ENCODE measurements at regions not wholly inside any gene's neighbourhood (a gene's known extent, or its start where the extent isn't known, plus 50 kb on each side); places are given as distances from the start of the nearest gene placed in this dataset.

- Histone ChIP-seq H3K9ac (ENCODE audit: extremely low read depth, low read length, poor library complexity, severe bottlenecking) (no peak overlapping the region), H3K9me3 (ENCODE audit: control insufficient read depth, low read length) (no peaks in the 10 kb centered on the region), H3K4me3 (ENCODE audit: low read length) (no peak overlapping the region), H3K27me3 (ENCODE audit: control insufficient read depth, insufficient read depth, low read length, poor library complexity, severe bottlenecking) (no peaks in the 10 kb centered on the region), H3K27ac (ENCODE audit: low read depth, low read length) (no peak overlapping the region), H3K4me1 (ENCODE audit: control insufficient read depth, insufficient read depth, low read length) (no peaks in the 10 kb centered on the region), H3K36me3 (ENCODE audit: control insufficient read depth, insufficient read depth, low read length) (no peaks in the 10 kb centered on the region)
- Mint-ChIP-seq H3K4me3 (no peak overlapping the region), H3K27ac (no peak overlapping the region), H3K9me3 (no peaks in the 10 kb centered on the region), H3K36me3 (ENCODE audit: low read depth) (no peaks in the 10 kb centered on the region), H3K27me3 (ENCODE audit: insufficient read depth) (no peaks in the 10 kb centered on the region), H3K4me1 (peaks cover 4% of the 10 kb centered on the region)
- DNase-seq = no peak
- TF ChIP-seq, protein P1, sequence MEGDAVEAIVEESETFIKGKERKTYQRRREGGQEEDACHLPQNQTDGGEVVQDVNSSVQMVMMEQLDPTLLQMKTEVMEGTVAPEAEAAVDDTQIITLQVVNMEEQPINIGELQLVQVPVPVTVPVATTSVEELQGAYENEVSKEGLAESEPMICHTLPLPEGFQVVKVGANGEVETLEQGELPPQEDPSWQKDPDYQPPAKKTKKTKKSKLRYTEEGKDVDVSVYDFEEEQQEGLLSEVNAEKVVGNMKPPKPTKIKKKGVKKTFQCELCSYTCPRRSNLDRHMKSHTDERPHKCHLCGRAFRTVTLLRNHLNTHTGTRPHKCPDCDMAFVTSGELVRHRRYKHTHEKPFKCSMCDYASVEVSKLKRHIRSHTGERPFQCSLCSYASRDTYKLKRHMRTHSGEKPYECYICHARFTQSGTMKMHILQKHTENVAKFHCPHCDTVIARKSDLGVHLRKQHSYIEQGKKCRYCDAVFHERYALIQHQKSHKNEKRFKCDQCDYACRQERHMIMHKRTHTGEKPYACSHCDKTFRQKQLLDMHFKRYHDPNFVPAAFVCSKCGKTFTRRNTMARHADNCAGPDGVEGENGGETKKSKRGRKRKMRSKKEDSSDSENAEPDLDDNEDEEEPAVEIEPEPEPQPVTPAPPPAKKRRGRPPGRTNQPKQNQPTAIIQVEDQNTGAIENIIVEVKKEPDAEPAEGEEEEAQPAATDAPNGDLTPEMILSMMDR (conservative IDR thresholded peaks at IDR 0.05) = no peak
Measured at GRCh38 chr4:13089659-13089998, 394.5 kb downstream of the RAB28 start.

GRCh38 chr4:13088726-13089658 is 395.1 kb downstream of the RAB28 start:
- H3K27me3 ChIP-seq (ENCODE audit: control insufficient read depth, insufficient read depth, low read length, poor library complexity, severe bottlenecking) = no peaks in the 10 kb centered on the region
- WGBS, 2 experiments (ENCODE audit: insufficient coverage in 1 of 2, insufficient read length in 1 of 2) = 95% methylated on average over 2 of the region's 2 CpGs; no CpG with 5 or more reads in 1 of the 2 experiments
- no peaks in the 10 kb centered on the region for H3K9me3 ChIP-seq (ENCODE audit: control insufficient read depth, low read length)
- no peak overlapping the region for H3K27ac ChIP-seq (ENCODE audit: low read depth, low read length)
- Mint-ChIP-seq H3K36me3 (ENCODE audit: low read depth) (no peaks in the 10 kb centered on the region), H3K9me3 (peaks cover 2% of the 10 kb centered on the region), H3K4me1 (peaks cover 4% of the 10 kb centered on the region), H3K27me3 (ENCODE audit: insufficient read depth) (no peaks in the 10 kb centered on the region), H3K4me3 (no peak overlapping the region), H3K27ac (no peak overlapping the region)
- TF ChIP-seq, protein P1 (conservative IDR thresholded peaks at IDR 0.05) = no peak
- no peak overlapping the region for H3K4me3 ChIP-seq (ENCODE audit: low read length)
- H3K4me1 ChIP-seq (ENCODE audit: control insufficient read depth, insufficient read depth, low read length) = no peaks in the 10 kb centered on the region
- H3K9ac ChIP-seq (ENCODE audit: extremely low read depth, low read length, poor library complexity, severe bottlenecking) = no peak overlapping the region
- no peak for DNase-seq
- H3K36me3 ChIP-seq (ENCODE audit: control insufficient read depth, insufficient read depth, low read length) = no peaks in the 10 kb centered on the region

GRCh38 chr4:13087041-13087440 is 397.1 kb downstream of the RAB28 start:
- H3K36me3 ChIP-seq (ENCODE audit: control insufficient read depth, insufficient read depth, low read length) = no peaks in the 10 kb centered on the region
- TF ChIP-seq, protein P1 (conservative IDR thresholded peaks at IDR 0.05) = no peak
- H3K9me3 ChIP-seq (ENCODE audit: control insufficient read depth, low read length) = peaks cover 8% of the 10 kb centered on the region
- H3K27ac ChIP-seq (ENCODE audit: low read depth, low read length) = no peak overlapping the region
- no peak for DNase-seq
- Mint-ChIP-seq H3K27ac (no peak overlapping the region), H3K36me3 (ENCODE audit: low read depth) (peaks cover 5% of the 10 kb centered on the region), H3K27me3 (ENCODE audit: insufficient read depth) (no peaks in the 10 kb centered on the region), H3K4me1 (peaks cover 4% of the 10 kb centered on the region), H3K4me3 (no peak overlapping the region), H3K9me3 (peaks cover 16% of the 10 kb centered on the region)
- H3K27me3 ChIP-seq (ENCODE audit: control insufficient read depth, insufficient read depth, low read length, poor library complexity, severe bottlenecking) = no peaks in the 10 kb centered on the region
- H3K4me3 ChIP-seq (ENCODE audit: low read length) = no peak overlapping the region
- WGBS, 2 experiments (ENCODE audit: insufficient coverage in 1 of 2, insufficient read length in 1 of 2) = 100% methylated on average over 1 of the region's 1 CpG; no CpG with 5 or more reads in 1 of the 2 experiments
- H3K9ac ChIP-seq (ENCODE audit: extremely low read depth, low read length, poor library complexity, severe bottlenecking) = no peak overlapping the region
- H3K4me1 ChIP-seq (ENCODE audit: control insufficient read depth, insufficient read depth, low read length) = no peaks in the 10 kb centered on the region
